Peyer's patch (tissue), 4 donors: ENCODE measurements at regions not wholly inside any gene's neighbourhood (a gene's known extent, or its start where the extent isn't known, plus 50 kb on each side); places are given as distances from the start of the nearest gene placed in this dataset.

ENCODE experiments used
- POLR2A ChIP-seq, 2 donors: fragments of 450-650 bp; IDR thresholded peaks; one replicate each; pipeline ENCODE4 v1.5.1; 2017; ENCODE audit warnings: antibody characterized with exemption in 2 of 2, mild to moderate bottlenecking in 2 of 2, moderate library complexity in 2 of 2
- TF ChIP-seq, protein P1 (sequence below), 6 experiments: fragments of 450-650 bp in 4 of 6; fragments of 200-600 bp in 2 of 6; sonication (generic) in 1 of 6; IDR thresholded peaks; one replicate each; pipeline ENCODE4 v1.5.1; 2017 to 2019; ENCODE audit warnings: antibody characterized with exemption in 6 of 6, mild to moderate bottlenecking in 3 of 6, moderate library complexity in 1 of 6

DNA sequence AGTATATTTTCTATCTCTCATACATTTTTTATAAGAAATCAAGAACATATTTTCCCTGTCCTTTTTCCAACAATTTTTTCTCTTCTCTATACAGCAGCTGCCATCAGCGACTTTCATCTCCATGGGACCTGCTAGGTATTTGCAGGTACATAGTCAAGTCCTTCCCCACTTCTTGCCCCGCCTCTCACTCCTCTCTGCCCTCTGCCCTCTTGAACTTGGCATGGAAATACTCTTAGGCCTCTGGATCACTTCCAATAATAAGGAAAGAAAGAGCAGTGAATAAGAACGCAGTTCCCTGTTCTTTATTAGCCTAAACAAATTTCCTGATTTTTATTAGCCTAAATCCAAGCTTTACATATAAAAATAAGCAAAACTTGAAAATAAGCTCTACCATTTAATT is 353.1 kb downstream of the SEC23A start:
- TF ChIP-seq, protein P1, sequence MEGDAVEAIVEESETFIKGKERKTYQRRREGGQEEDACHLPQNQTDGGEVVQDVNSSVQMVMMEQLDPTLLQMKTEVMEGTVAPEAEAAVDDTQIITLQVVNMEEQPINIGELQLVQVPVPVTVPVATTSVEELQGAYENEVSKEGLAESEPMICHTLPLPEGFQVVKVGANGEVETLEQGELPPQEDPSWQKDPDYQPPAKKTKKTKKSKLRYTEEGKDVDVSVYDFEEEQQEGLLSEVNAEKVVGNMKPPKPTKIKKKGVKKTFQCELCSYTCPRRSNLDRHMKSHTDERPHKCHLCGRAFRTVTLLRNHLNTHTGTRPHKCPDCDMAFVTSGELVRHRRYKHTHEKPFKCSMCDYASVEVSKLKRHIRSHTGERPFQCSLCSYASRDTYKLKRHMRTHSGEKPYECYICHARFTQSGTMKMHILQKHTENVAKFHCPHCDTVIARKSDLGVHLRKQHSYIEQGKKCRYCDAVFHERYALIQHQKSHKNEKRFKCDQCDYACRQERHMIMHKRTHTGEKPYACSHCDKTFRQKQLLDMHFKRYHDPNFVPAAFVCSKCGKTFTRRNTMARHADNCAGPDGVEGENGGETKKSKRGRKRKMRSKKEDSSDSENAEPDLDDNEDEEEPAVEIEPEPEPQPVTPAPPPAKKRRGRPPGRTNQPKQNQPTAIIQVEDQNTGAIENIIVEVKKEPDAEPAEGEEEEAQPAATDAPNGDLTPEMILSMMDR (IDR thresholded peaks at IDR 0.05), result no peak
- no peak for TF ChIP-seq POLR2A (IDR thresholded peaks at IDR 0.05)
